ENCODE measurements at regions not wholly inside any gene's neighbourhood (a gene's known extent, or its start where the extent isn't known, plus 50 kb on each side); places are given as distances from the start of the nearest gene placed in this dataset. TPM values are rescaled to one million over a fixed set of nuclear protein-coding genes. Genes with fewer than 3 reads are reported as not detected.

- DNase-seq (ENCODE audit: low read depth) = no peak
These were observed 86.3 kb upstream of the ARHGEF26 start for GRCh38 chr3:154034797-154035330.

- DNase-seq (ENCODE audit: low read depth) = peak; percentile 41
These were observed 80.9 kb upstream of the ARHGEF26 start for GRCh38 chr3:154040283-154040682.

GRCh38 chr3:154044671-154045070 is 76.5 kb upstream of the ARHGEF26 start:
- DNase-seq (ENCODE audit: low read depth) = no peak

- no peak for DNase-seq (ENCODE audit: low read depth)
These were observed 71.0 kb upstream of the ARHGEF26 start for GRCh38 chr3:154050216-154050615.

GRCh38 chr3:154050766-154051165 is 70.4 kb upstream of the ARHGEF26 start:
- peak; percentile 4 for DNase-seq (ENCODE audit: low read depth)

GRCh38 chr3:154059833-154060232 is 61.4 kb upstream of the ARHGEF26 start:
- no peak for DNase-seq (ENCODE audit: low read depth)

- no peak for DNase-seq (ENCODE audit: low read depth)
These were observed 60.8 kb upstream of the ARHGEF26 start for GRCh38 chr3:154060238-154061000.

GRCh38 chr3:154061001-154061370 is 60.2 kb upstream of the ARHGEF26 start:
- DNase-seq (ENCODE audit: low read depth) = no peak

- no peak for DNase-seq (ENCODE audit: low read depth)
These were observed 58.7 kb upstream of the ARHGEF26 start for GRCh38 chr3:154062513-154062912.

GRCh38 chr3:154071146-154071545 is 50.0 kb upstream of the ARHGEF26 start:
- no peak for DNase-seq (ENCODE audit: low read depth)

Small RNAs in the stretch of these regions (small RNA-seq; reads per million reads assigned to genes)
- gene RF00019 (not detected), gene RF00096 (0.27 reads per million, percentile 24 among the genes with 10 or more reads in this experiment), gene RNU6-901P (not detected)

All from HT1080 (cell line).